ENCODE measurements at regions not wholly inside any gene's neighbourhood (a gene's known extent, or its start where the extent isn't known, plus 50 kb on each side); places are given as distances from the start of the nearest gene placed in this dataset.
A peak's percentile ranks its signal among the peaks of the same experiment; 100 is the strongest.

- H3K9me3 Mint-ChIP-seq = no peaks in the 10 kb centered on the region
- intact Hi-C loops (cut with micrococcal nuclease) = no loop called here
- CTCF ChIA-PET = no interaction called here
- H3K4me1 Mint-ChIP-seq (ENCODE audit: low read depth) = no peaks in the 10 kb centered on the region
- no peaks in the 10 kb centered on the region for H3K36me3 Mint-ChIP-seq (ENCODE audit: low read depth)
- H3K27ac Mint-ChIP-seq = no peak overlapping the region
- ATAC-seq (no peak), DNase-seq (no peak)
- no peak for TF ChIP-seq CTCF (IDR thresholded peaks at IDR 0.05)
- H3K27me3 Mint-ChIP-seq = no peaks in the 10 kb centered on the region
- H3K4me3 Mint-ChIP-seq = no peak overlapping the region
- POLR2A ChIA-PET = no interaction called here
Observed at GRCh38 chr12:124100572-124101178, 127.7 kb downstream of the ZNF664 start.

- Mint-ChIP-seq H3K27me3 (no peaks in the 10 kb centered on the region), H3K27ac (no peak overlapping the region), H3K4me3 (no peak overlapping the region), H3K9me3 (no peaks in the 10 kb centered on the region), H3K36me3 (ENCODE audit: low read depth) (no peaks in the 10 kb centered on the region), H3K4me1 (ENCODE audit: low read depth) (no peaks in the 10 kb centered on the region)
- no peak for TF ChIP-seq CTCF (IDR thresholded peaks at IDR 0.05)
- CTCF ChIA-PET = no interaction called here
- ATAC-seq (no peak), DNase-seq (no peak)
- intact Hi-C loops (cut with micrococcal nuclease) = no loop called here
- POLR2A ChIA-PET = interaction anchor here (0.6 kb wide), 1 partner anchor 809 kb away, joined by 3 read pairs; the partner anchor contains the start of gene UBC
Observed at GRCh38 chr12:124105546-124105945, 132.5 kb downstream of the ZNF664 start.

- intact Hi-C loops (cut with micrococcal nuclease) = no loop called here
- no peaks in the 10 kb centered on the region for H3K4me1 Mint-ChIP-seq (ENCODE audit: low read depth)
- CTCF ChIA-PET = no interaction called here
- H3K27me3 Mint-ChIP-seq = no peaks in the 10 kb centered on the region
- H3K36me3 Mint-ChIP-seq (ENCODE audit: low read depth) = no peaks in the 10 kb centered on the region
- ATAC-seq (no peak), DNase-seq (no peak)
- no peak for TF ChIP-seq CTCF (IDR thresholded peaks at IDR 0.05)
- POLR2A ChIA-PET = no interaction called here
- H3K27ac Mint-ChIP-seq = no peak overlapping the region
- H3K9me3 Mint-ChIP-seq = no peaks in the 10 kb centered on the region
- no peak overlapping the region for H3K4me3 Mint-ChIP-seq
Observed at GRCh38 chr12:124107351-124107750, 134.3 kb downstream of the ZNF664 start.

GRCh38 chr12:124109760-124110159 lies 136.7 kb downstream of the ZNF664 start:
- Mint-ChIP-seq H3K36me3 (ENCODE audit: low read depth) (no peaks in the 10 kb centered on the region), H3K27me3 (no peaks in the 10 kb centered on the region), H3K4me3 (no peak overlapping the region), H3K4me1 (ENCODE audit: low read depth) (no peaks in the 10 kb centered on the region), H3K27ac (peak overlapping the region; percentile 40), H3K9me3 (peaks cover 3% of the 10 kb centered on the region)
- no peak for TF ChIP-seq CTCF (IDR thresholded peaks at IDR 0.05)
- ChIA-PET POLR2A (no interaction called here), CTCF (no interaction called here)
- peak; percentile 47 for DNase-seq
- peak; percentile 61 for ATAC-seq
- intact Hi-C loops (cut with micrococcal nuclease) = no loop called here

- TF ChIP-seq CTCF (IDR thresholded peaks at IDR 0.05) = no peak
- no peaks in the 10 kb centered on the region for H3K27me3 Mint-ChIP-seq
- no peaks in the 10 kb centered on the region for H3K36me3 Mint-ChIP-seq (ENCODE audit: low read depth)
- no peak overlapping the region for H3K4me3 Mint-ChIP-seq
- ChIA-PET CTCF (no interaction called here), POLR2A (no interaction called here)
- intact Hi-C loops (cut with micrococcal nuclease) = no loop called here
- ATAC-seq = no peak
- no peaks in the 10 kb centered on the region for H3K4me1 Mint-ChIP-seq (ENCODE audit: low read depth)
- peaks cover 3% of the 10 kb centered on the region for H3K9me3 Mint-ChIP-seq
- no peak overlapping the region for H3K27ac Mint-ChIP-seq
- no peak for DNase-seq
Observed at GRCh38 chr12:124110372-124110883, 137.4 kb downstream of the ZNF664 start.
